ENCODE measurements at regions not wholly inside any gene's neighbourhood (a gene's known extent, or its start where the extent isn't known, plus 50 kb on each side); places are given as distances from the start of the nearest gene placed in this dataset.

DNA sequence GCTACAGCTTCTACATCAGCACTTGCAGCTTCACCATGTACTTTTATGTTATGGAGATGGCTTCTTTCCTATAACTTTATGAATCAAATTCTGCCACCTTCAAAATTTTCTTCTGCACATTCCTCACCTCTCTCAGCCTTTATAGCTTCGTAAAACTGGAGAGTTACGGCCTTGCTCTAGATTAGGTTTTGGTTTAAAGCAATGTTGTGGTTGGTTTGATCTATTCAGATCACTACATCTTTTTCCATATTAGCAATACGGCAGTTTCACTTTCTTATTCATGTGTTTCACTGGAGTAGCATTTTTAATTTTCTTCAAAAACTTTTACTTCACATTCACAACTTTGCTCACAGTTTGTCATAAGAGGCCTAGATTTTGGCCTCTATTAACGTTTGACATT lies 242.9 kb upstream of the GYPC start:
- Mint-ChIP-seq H3K9me3 (ENCODE audit: insufficient read depth) (peaks cover 3% of the 10 kb centered on the region), H3K27me3 (peaks cover 4% of the 10 kb centered on the region), H3K4me1 (no peaks in the 10 kb centered on the region), H3K27ac (no peak overlapping the region), H3K4me3 (no peak overlapping the region)
- no peaks in the 10 kb centered on the region for H3K27me3 ChIP-seq (replicated peaks in 1 of 4; ENCODE audit: control extremely low read depth in 1 of 4, control insufficient read depth in 3 of 4, insufficient read depth in 4 of 4, low read length in 3 of 4)
- no peaks in the 10 kb centered on the region for H3K9me3 ChIP-seq (ENCODE audit: control extremely low read depth in 1 of 3, control insufficient read depth in 2 of 3, insufficient read depth in 1 of 3, low read length in 2 of 3)
- H2AFZ ChIP-seq (ENCODE audit: insufficient read depth, low read depth, low read length, poor library complexity, severe bottlenecking), result no peak overlapping the region
- DNase-seq (no peak), ATAC-seq (ENCODE audit: low read depth) (no peak)
- no peaks in the 10 kb centered on the region for H3K36me3 ChIP-seq (replicated peaks in 1 of 2; ENCODE audit: control extremely low read depth in 1 of 2, control insufficient read depth in 1 of 2, extremely low read depth in 1 of 2, insufficient read depth in 2 of 2, low read length in 1 of 2)
- CTCF ChIA-PET, result no interaction called here
- H3K4me1 ChIP-seq (ENCODE audit: control insufficient read depth in 2 of 2, insufficient read depth in 2 of 2, low read length in 2 of 2), result no peaks in the 10 kb centered on the region
- intact Hi-C loops (cut with micrococcal nuclease), result no loop called here
- no CpG with 5 or more reads among the region's 4 CpGs for WGBS (ENCODE audit: insufficient coverage)
- no peak overlapping the region for H3K4me3 ChIP-seq (ENCODE audit: control extremely low read depth in 1 of 5, extremely low read depth in 1 of 5, insufficient read depth in 1 of 5, low read depth in 2 of 5, low read length in 4 of 5)
- H3K79me2 ChIP-seq (ENCODE audit: control insufficient read depth, insufficient read depth, low read length), result no peaks in the 10 kb centered on the region
- TF ChIP-seq EZH2 (IDR thresholded peaks at IDR 0.05; ENCODE audit: borderline replicate concordance, insufficient read depth, low read depth, low read length, poor library complexity, severe bottlenecking), result no peak
- TF ChIP-seq, protein P1, sequence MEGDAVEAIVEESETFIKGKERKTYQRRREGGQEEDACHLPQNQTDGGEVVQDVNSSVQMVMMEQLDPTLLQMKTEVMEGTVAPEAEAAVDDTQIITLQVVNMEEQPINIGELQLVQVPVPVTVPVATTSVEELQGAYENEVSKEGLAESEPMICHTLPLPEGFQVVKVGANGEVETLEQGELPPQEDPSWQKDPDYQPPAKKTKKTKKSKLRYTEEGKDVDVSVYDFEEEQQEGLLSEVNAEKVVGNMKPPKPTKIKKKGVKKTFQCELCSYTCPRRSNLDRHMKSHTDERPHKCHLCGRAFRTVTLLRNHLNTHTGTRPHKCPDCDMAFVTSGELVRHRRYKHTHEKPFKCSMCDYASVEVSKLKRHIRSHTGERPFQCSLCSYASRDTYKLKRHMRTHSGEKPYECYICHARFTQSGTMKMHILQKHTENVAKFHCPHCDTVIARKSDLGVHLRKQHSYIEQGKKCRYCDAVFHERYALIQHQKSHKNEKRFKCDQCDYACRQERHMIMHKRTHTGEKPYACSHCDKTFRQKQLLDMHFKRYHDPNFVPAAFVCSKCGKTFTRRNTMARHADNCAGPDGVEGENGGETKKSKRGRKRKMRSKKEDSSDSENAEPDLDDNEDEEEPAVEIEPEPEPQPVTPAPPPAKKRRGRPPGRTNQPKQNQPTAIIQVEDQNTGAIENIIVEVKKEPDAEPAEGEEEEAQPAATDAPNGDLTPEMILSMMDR (IDR thresholded peaks at IDR 0.05), result no peak
- no peak overlapping the region for H3K4me2 ChIP-seq (replicated peaks; ENCODE audit: low read depth, low read length, poor library complexity, severe bottlenecking)
- no peak overlapping the region for H3K9ac ChIP-seq (ENCODE audit: low read length)
- H4K20me1 ChIP-seq (ENCODE audit: control insufficient read depth, insufficient read depth, low read length, poor library complexity, severe bottlenecking), result no peaks in the 10 kb centered on the region
- no peak overlapping the region for H3K27ac ChIP-seq (ENCODE audit: low read length in 2 of 2)
- POLR2A ChIA-PET, result no interaction called here

DNA sequence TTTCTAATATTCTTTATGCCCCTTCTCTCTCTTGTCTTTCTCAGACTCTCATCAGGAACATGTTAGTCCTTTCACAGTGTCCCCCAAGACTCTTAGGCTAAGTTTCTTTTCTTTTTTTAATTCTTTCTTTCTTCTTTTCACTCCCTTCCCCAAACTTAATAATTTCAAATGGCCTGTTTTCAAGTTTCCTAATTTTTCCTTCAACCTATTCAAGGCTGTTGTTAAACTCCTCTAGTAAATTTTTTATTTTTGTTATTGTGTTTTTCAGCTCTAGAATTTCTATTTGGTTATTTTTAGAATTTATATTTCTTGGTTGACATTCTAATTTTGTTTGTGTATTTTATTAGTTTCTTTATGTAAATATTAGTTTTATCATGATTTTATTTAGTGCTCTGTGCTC lies 236.6 kb upstream of the GYPC start:
- H3K79me2 ChIP-seq (ENCODE audit: control insufficient read depth, insufficient read depth, low read length), result no peaks in the 10 kb centered on the region
- no peaks in the 10 kb centered on the region for H4K20me1 ChIP-seq (ENCODE audit: control insufficient read depth, insufficient read depth, low read length, poor library complexity, severe bottlenecking)
- H3K27ac Mint-ChIP-seq, result no peak overlapping the region
- peaks cover 2 to 5% (median 2%) of the 10 kb centered on the region in 3 donors for H3K9me3 ChIP-seq (ENCODE audit: control extremely low read depth in 1 of 3, control insufficient read depth in 2 of 3, insufficient read depth in 1 of 3, low read length in 2 of 3)
- no peak for DNase-seq
- peaks cover 17% of the 10 kb centered on the region for H3K9me3 Mint-ChIP-seq (ENCODE audit: insufficient read depth)
- H3K27me3 ChIP-seq (replicated peaks in 1 of 4; ENCODE audit: control extremely low read depth in 1 of 4, control insufficient read depth in 3 of 4, insufficient read depth in 4 of 4, low read length in 3 of 4), result no peaks in the 10 kb centered on the region
- ChIA-PET CTCF (no interaction called here), POLR2A (no interaction called here)
- H3K27me3 Mint-ChIP-seq, result peaks cover 7% of the 10 kb centered on the region
- H3K4me1 Mint-ChIP-seq, result no peaks in the 10 kb centered on the region
- H3K36me3 ChIP-seq (replicated peaks in 1 of 2; ENCODE audit: control extremely low read depth in 1 of 2, control insufficient read depth in 1 of 2, extremely low read depth in 1 of 2, insufficient read depth in 2 of 2, low read length in 1 of 2), result no peaks in the 10 kb centered on the region
- TF ChIP-seq, protein P1 (IDR thresholded peaks at IDR 0.05), result no peak
- no peak for TF ChIP-seq EZH2 (IDR thresholded peaks at IDR 0.05; ENCODE audit: borderline replicate concordance, insufficient read depth, low read depth, low read length, poor library complexity, severe bottlenecking)
- H2AFZ ChIP-seq (ENCODE audit: insufficient read depth, low read depth, low read length, poor library complexity, severe bottlenecking), result no peak overlapping the region
- no peak overlapping the region for H3K4me3 ChIP-seq (ENCODE audit: control extremely low read depth in 1 of 5, extremely low read depth in 1 of 5, insufficient read depth in 1 of 5, low read depth in 2 of 5, low read length in 4 of 5)
- ATAC-seq (ENCODE audit: low read depth), result no peak
- no peaks in the 10 kb centered on the region for H3K4me1 ChIP-seq (ENCODE audit: control insufficient read depth in 2 of 2, insufficient read depth in 2 of 2, low read length in 2 of 2)
- intact Hi-C loops (cut with micrococcal nuclease), result no loop called here
- no peak overlapping the region for H3K9ac ChIP-seq (ENCODE audit: low read length)
- no peak overlapping the region for H3K27ac ChIP-seq (ENCODE audit: low read length in 2 of 2)
- no peak overlapping the region for H3K4me2 ChIP-seq (replicated peaks; ENCODE audit: low read depth, low read length, poor library complexity, severe bottlenecking)
- no peak overlapping the region for H3K4me3 Mint-ChIP-seq
